MM.1S (cell line): ENCODE measurements at regions not wholly inside any gene's neighbourhood (a gene's known extent, or its start where the extent isn't known, plus 50 kb on each side); places are given as distances from the start of the nearest gene placed in this dataset.

Source experiments
- DNase-seq: peaks from one replicate; pipeline ENCODE4 v3.0.0-alpha.2; 2015
- H2AFZ ChIP-seq: fragments of 300-600 bp; sonication (generic); 2 replicates; pipeline ENCODE4 v1.6.0; 2016; ENCODE audit warnings: antibody characterized with exemption, low read length
- H3F3A ChIP-seq: fragments of 300-600 bp; sonication (generic); 2 replicates; pipeline ENCODE4 v1.6.1; 2016; ENCODE audit warnings: mild to moderate bottlenecking, antibody characterized with exemption, low read length, moderate library complexity, mixed read lengths; ENCODE audit not compliant: insufficient read depth
- H3K27ac ChIP-seq: fragments of 300-600 bp; sonication (generic); 2 replicates; pipeline ENCODE4 v1.5.1; 2016; ENCODE audit warnings: mild to moderate bottlenecking, low read length
- H3K27me3 ChIP-seq: fragments of 300-600 bp; sonication (generic); replicated peaks from 2 replicates; pipeline ENCODE4 v1.6.0; 2016; ENCODE audit warnings: low read length; ENCODE audit not compliant: insufficient read depth
- H3K36me3 ChIP-seq: fragments of 300-600 bp; sonication (generic); replicated peaks from 2 replicates; pipeline ENCODE4 v1.6.1; 2016; ENCODE audit warnings: mild to moderate bottlenecking, low read length, mixed read lengths; ENCODE audit not compliant: insufficient read depth
- H3K4me1 ChIP-seq: fragments of 300-600 bp; sonication (generic); 2 replicates; pipeline ENCODE4 v1.6.1; 2016; ENCODE audit warnings: low read length, mixed read lengths
- H3K4me2 ChIP-seq: fragments of 300-600 bp; sonication (generic); 2 replicates; pipeline ENCODE4 v1.6.0; 2016; ENCODE audit warnings: low read depth, low read length
- H3K4me3 ChIP-seq: fragments of 300-600 bp; sonication (generic); 2 replicates; pipeline ENCODE4 v1.5.1; 2016; ENCODE audit warnings: low read length, mixed read lengths
- H3K79me2 ChIP-seq: fragments of 300-600 bp; sonication (generic); 2 replicates; pipeline ENCODE4 v1.6.1; 2016; ENCODE audit warnings: mixed run types, low read length, mixed read lengths
- H3K9ac ChIP-seq: fragments of 300-600 bp; sonication (generic); 2 replicates; pipeline ENCODE4 v1.6.1; 2016; ENCODE audit warnings: low read length, mixed read lengths
- H3K9me2 ChIP-seq: fragments of 300-600 bp; sonication (generic); replicated peaks from 2 replicates; pipeline ENCODE4 v1.6.1; 2016; ENCODE audit warnings: mild to moderate bottlenecking, low read length, mixed read lengths; ENCODE audit not compliant: insufficient read depth
- H3K9me3 ChIP-seq: fragments of 300-600 bp; sonication (generic); replicated peaks from 2 replicates; pipeline ENCODE4 v1.6.1; 2016; ENCODE audit warnings: mild to moderate bottlenecking, low read length, mixed read lengths; ENCODE audit not compliant: insufficient read depth
- H4K20me1 ChIP-seq: fragments of 300-600 bp; sonication (generic); 2 replicates; pipeline ENCODE4 v1.6.1; 2016; ENCODE audit warnings: mild to moderate bottlenecking, low read length, moderate library complexity, mixed read lengths; ENCODE audit not compliant: insufficient read depth
- CTCF ChIP-seq: fragments of 300-600 bp; sonication (generic); IDR thresholded peaks from 2 replicates; pipeline ENCODE4 v1.5.1; 2016; ENCODE audit warnings: antibody characterized with exemption, low read length, mixed read lengths
- EZH2 ChIP-seq: fragments of 300-600 bp; sonication (generic); optimal IDR thresholded peaks from 2 replicates; pipeline ENCODE3; 2017; ENCODE audit warnings: low read depth, mild to moderate bottlenecking, antibody characterized with exemption, low read length, mixed read lengths
- EZH2phosphoT487 ChIP-seq: fragments of 300-600 bp; sonication (generic); IDR thresholded peaks from 2 replicates; pipeline ENCODE4 v1.6.1; 2018; ENCODE audit warnings: antibody characterized with exemption, low read length

- H3K79me2 ChIP-seq: no peaks in the 10 kb centered on the region
- TF ChIP-seq CTCF: no peak
- TF ChIP-seq EZH2: no peak
- no peak overlapping the region for H3K9ac ChIP-seq
- H3K4me2 ChIP-seq: no peak overlapping the region
- H4K20me1 ChIP-seq: no peaks in the 10 kb centered on the region
- H3K27me3 ChIP-seq: no peaks in the 10 kb centered on the region
- H3K36me3 ChIP-seq: no peaks in the 10 kb centered on the region
- H3K9me3 ChIP-seq: no peaks in the 10 kb centered on the region
- no peaks in the 10 kb centered on the region for H3F3A ChIP-seq
- no peak overlapping the region for H3K27ac ChIP-seq
- H3K9me2 ChIP-seq: no peaks in the 10 kb centered on the region
- no peak for DNase-seq
- H3K4me1 ChIP-seq: peaks cover 13% of the 10 kb centered on the region; the same call in 1 of the 2 replicates
- no peak overlapping the region for H3K4me3 ChIP-seq
- no peak overlapping the region for H2AFZ ChIP-seq
Observed at GRCh38 chr3:193777524-193777923, 184.5 kb downstream of the OPA1 start.

GRCh38 chr3:193778676-193779075, 185.7 kb downstream of the OPA1 start:
- Histone ChIP-seq H2AFZ (no peak overlapping the region), H3K4me2 (no peak overlapping the region), H3F3A (no peaks in the 10 kb centered on the region), H4K20me1 (no peaks in the 10 kb centered on the region), H3K4me3 (no peak overlapping the region), H3K27ac (no peak overlapping the region), H3K9me3 (no peaks in the 10 kb centered on the region), H3K4me1 (peaks cover 13% of the 10 kb centered on the region; the same call in 1 of the 2 replicates), H3K9ac (no peak overlapping the region), H3K27me3 (no peaks in the 10 kb centered on the region), H3K9me2 (no peaks in the 10 kb centered on the region), H3K79me2 (no peaks in the 10 kb centered on the region), H3K36me3 (no peaks in the 10 kb centered on the region)
- TF ChIP-seq CTCF (no peak), EZH2 (no peak), EZH2phosphoT487 (no peak)
- no peak for DNase-seq

GRCh38 chr3:193779933-193780332, 186.9 kb downstream of the OPA1 start:
- Histone ChIP-seq H3K9me3 (no peaks in the 10 kb centered on the region), H3K4me1 (peaks cover 13% of the 10 kb centered on the region; the same call in 1 of the 2 replicates), H3F3A (no peaks in the 10 kb centered on the region), H3K9ac (no peak overlapping the region), H4K20me1 (no peaks in the 10 kb centered on the region), H3K79me2 (no peaks in the 10 kb centered on the region), H3K27me3 (no peaks in the 10 kb centered on the region), H3K4me2 (no peak overlapping the region), H3K9me2 (no peaks in the 10 kb centered on the region), H3K36me3 (no peaks in the 10 kb centered on the region), H3K27ac (no peak overlapping the region), H2AFZ (no peak overlapping the region), H3K4me3 (no peak overlapping the region)
- DNase-seq: no peak
- no peak for TF ChIP-seq EZH2
- TF ChIP-seq EZH2phosphoT487: no peak
- no peak for TF ChIP-seq CTCF
